Lower lobe of right lung (tissue), 2 donors: ENCODE measurements at regions not wholly inside any gene's neighbourhood (a gene's known extent, or its start where the extent isn't known, plus 50 kb on each side); places are given as distances from the start of the nearest gene placed in this dataset.

Experiments used
- ATAC-seq, 2 donors: fragments of 200-7000 bp; cut with Tn5 transposase; one replicate each; pipeline ENCODE4 v1.9.1; 2020 to 2022; ENCODE audit warnings: mild to moderate bottlenecking in 2 of 2, moderate library complexity in 2 of 2
- DNase-seq: peaks from one replicate; pipeline ENCODE4 v3.0.0-alpha.2; 2020
- H3K27ac ChIP-seq: fragments of 200-600 bp; one replicate; pipeline ENCODE4 v1.8.0; 2022
- H3K27me3 ChIP-seq: fragments of 200-600 bp; one replicate; pipeline ENCODE4 v1.8.0; 2022; ENCODE audit warnings: low read depth
- H3K36me3 ChIP-seq: fragments of 200-600 bp; one replicate; pipeline ENCODE4 v1.8.0; 2022; ENCODE audit warnings: mild to moderate bottlenecking
- H3K4me1 ChIP-seq: fragments of 200-600 bp; one replicate; pipeline ENCODE4 v1.8.0; 2022
- H3K4me3 ChIP-seq: fragments of 200-600 bp; one replicate; pipeline ENCODE4 v1.8.0; 2022; ENCODE audit warnings: mild to moderate bottlenecking
- H3K9me3 ChIP-seq: fragments of 200-600 bp; one replicate; pipeline ENCODE4 v1.8.0; 2022
- intact Hi-C: fragments of 100-400 bp; cut with DNase I; formaldehyde crosslinking; loops from one replicate; pipeline ENCODE4 v1.11.0; 2022
- TF ChIP-seq, protein P1 (sequence below): fragments of 200-600 bp; IDR thresholded peaks from one replicate; pipeline ENCODE4 v1.8.0; 2022; ENCODE audit warnings: antibody characterized with exemption, mild to moderate bottlenecking
- donor health status: DM: no; HTN: yes; CAD: no; lungs with severe emphysema.

DNA sequence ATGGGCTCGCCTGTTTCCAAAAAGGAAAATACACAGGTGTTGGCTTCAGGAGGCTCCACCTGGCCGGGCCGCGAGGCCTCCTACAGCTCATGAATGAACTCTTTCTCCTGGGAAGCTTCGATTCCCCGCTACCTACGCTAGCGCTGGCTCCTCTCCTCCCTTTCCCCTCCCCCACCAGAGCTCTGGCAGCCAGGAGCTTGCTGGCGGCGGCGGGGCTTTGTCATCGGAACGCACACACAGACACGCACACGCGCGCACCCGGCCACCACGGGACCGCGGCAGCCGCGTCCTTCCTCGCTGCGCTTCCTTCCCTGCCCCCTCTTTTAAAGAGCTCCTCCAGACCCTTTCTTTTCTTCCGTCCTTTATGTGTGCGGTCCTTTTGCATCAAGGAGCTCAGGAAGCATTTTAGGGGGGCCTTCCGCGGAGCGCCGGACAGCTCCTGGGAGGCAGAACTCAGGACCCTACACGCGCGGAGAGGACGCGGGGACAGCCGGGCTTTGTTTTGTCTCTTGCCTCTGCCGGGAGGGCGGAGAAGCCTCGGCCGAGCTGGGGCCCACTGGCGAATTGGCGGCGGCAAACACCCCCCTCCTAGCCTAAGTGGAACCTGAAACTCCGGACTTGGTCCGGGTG is 70.2 kb upstream of the BCOR start:
- intact Hi-C loops, result no loop called here
- no peaks in the 10 kb centered on the region for H3K27me3 ChIP-seq

DNA sequence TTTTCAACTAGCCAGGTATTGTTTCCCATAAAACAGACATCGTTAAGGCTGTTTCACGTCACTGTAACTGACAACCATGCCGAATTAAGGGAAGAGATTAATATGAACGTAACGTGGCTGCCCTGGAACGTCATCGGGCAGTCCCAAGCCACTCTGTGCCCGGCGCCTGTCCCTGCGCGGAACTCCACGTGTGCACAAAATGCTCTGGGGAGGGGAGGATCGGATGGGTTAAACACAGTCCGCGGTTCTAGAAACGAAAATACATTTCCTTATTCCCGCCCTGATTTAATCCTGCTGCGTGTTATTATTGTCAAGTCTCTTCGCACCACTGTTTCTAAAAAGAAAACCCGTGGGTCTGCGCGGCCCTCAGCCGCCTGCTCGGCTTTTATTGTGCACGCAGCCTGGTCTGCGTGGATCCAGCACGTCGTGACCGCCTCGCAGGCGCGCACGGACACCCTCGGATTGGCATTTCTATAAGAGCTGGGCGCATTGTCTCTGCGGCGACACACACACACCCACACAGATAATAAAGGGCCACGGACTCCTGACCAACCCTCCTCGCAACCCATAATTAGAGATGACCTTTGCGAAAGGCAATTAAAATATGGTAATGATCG is 69.6 kb upstream of the BCOR start:
- Histone ChIP-seq H3K4me1 (peaks cover 24% of the 10 kb centered on the region), H3K27me3 (no peaks in the 10 kb centered on the region), H3K9me3 (no peaks in the 10 kb centered on the region), H3K36me3 (no peaks in the 10 kb centered on the region), H3K27ac (no peak overlapping the region), H3K4me3 (peak overlapping the region; percentile 50)
- DNase-seq (no peak), ATAC-seq (no peak)
- intact Hi-C loops, result no loop called here
- TF ChIP-seq, protein P1, sequence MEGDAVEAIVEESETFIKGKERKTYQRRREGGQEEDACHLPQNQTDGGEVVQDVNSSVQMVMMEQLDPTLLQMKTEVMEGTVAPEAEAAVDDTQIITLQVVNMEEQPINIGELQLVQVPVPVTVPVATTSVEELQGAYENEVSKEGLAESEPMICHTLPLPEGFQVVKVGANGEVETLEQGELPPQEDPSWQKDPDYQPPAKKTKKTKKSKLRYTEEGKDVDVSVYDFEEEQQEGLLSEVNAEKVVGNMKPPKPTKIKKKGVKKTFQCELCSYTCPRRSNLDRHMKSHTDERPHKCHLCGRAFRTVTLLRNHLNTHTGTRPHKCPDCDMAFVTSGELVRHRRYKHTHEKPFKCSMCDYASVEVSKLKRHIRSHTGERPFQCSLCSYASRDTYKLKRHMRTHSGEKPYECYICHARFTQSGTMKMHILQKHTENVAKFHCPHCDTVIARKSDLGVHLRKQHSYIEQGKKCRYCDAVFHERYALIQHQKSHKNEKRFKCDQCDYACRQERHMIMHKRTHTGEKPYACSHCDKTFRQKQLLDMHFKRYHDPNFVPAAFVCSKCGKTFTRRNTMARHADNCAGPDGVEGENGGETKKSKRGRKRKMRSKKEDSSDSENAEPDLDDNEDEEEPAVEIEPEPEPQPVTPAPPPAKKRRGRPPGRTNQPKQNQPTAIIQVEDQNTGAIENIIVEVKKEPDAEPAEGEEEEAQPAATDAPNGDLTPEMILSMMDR, result no peak

More for the DNA sequence above, 70.2 kb upstream of the BCOR start:
- Histone ChIP-seq H3K4me1 (peaks cover 28% of the 10 kb centered on the region), H3K9me3 (no peaks in the 10 kb centered on the region), H3K4me3 (peak overlapping the region; percentile 50), H3K36me3 (no peaks in the 10 kb centered on the region), H3K27ac (no peak overlapping the region)
- no peak for DNase-seq
- TF ChIP-seq, protein P1, result no peak
- ATAC-seq, result no peak

DNA sequence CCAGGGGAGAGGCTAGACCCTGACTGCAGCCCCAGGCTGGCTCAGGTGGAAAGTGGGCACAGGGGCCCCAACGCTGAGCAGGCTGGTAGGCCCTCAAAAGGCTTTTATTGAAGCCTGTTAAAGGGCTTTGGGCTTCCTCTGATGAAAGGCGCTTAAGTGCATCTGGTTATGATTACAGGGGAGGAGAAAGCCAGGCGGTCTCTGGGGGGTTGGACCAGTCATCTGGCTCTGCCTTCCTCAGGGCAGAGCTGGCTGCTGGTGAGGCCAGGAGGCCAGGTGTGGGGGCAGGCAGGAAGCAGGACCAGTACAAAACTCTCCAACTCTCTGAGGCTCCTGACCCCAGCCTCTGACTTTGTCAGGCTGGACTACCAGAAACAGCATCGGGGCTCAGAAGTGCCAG is 68.8 kb upstream of the BCOR start:
- TF ChIP-seq, protein P1, result no peak
- DNase-seq, result no peak
- Histone ChIP-seq H3K27me3 (no peaks in the 10 kb centered on the region), H3K9me3 (no peaks in the 10 kb centered on the region), H3K36me3 (no peaks in the 10 kb centered on the region), H3K27ac (no peak overlapping the region), H3K4me3 (peak overlapping the region; percentile 50), H3K4me1 (peaks cover 24% of the 10 kb centered on the region)
- ATAC-seq, result no peak
- intact Hi-C loops, result no loop called here

DNA sequence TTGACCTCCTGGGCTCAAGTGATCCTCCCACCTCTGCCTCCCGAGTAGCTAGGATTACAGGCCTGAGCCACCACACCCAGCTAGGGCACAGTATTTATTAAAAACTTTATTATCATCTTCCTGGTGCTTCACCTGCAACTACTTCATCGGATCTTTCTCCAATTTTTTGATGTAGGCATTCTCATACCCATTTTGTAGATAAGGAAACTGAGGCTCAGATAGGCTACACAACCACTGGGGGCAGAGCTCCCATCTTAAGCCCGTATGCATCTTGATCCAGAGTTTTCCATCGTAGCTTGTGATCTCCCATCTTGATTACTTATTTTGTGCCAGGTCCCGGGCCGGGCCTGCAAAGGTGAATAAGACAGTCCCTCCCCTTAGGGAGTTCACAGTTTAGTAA is 68.1 kb upstream of the BCOR start:
- Histone ChIP-seq H3K27me3 (no peaks in the 10 kb centered on the region), H3K27ac (no peak overlapping the region), H3K4me3 (no peak overlapping the region), H3K36me3 (no peaks in the 10 kb centered on the region), H3K4me1 (peaks cover 16% of the 10 kb centered on the region), H3K9me3 (no peaks in the 10 kb centered on the region)
- no peak for ATAC-seq
- intact Hi-C loops, result no loop called here
- no peak for DNase-seq
- TF ChIP-seq, protein P1, result no peak

DNA sequence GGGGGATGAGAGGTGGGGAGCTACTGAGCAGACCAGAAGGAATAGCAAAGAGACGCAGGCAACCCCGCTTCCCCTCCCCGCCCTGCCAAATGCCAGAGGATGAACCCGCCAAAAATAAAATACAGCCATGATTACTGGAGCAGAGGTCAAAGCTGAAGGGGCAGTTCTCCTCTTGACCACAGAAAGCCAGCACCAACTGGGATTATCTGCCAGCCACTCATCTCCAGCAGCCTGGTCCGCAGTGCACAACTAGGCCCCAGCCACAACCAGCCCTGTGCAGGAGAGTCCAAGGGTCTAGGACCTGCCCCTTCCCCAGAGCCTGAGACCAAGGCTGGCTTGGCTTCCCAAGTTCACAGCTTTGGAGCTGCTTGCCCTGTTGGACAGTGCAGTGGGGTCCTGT is 67.4 kb upstream of the BCOR start:
- no peak overlapping the region for H3K4me3 ChIP-seq
- no peaks in the 10 kb centered on the region for H3K9me3 ChIP-seq
- DNase-seq (no peak), ATAC-seq (no peak)
- no peaks in the 10 kb centered on the region for H3K27me3 ChIP-seq
- H3K27ac ChIP-seq, result no peak overlapping the region
- H3K36me3 ChIP-seq, result no peaks in the 10 kb centered on the region
- H3K4me1 ChIP-seq, result peaks cover 16% of the 10 kb centered on the region
- TF ChIP-seq, protein P1, result no peak
- intact Hi-C loops, result no loop called here
